Subcutaneous abdominal adipose tissue (tissue), 5 donors: ENCODE measurements at regions not wholly inside any gene's neighbourhood (a gene's known extent, or its start where the extent isn't known, plus 50 kb on each side); places are given as distances from the start of the nearest gene placed in this dataset.

Experiments
- H3K27ac ChIP-seq: one replicate; pipeline ENCODE4 v1.7.0; 2013; ENCODE audit warnings: low read depth, mild to moderate bottlenecking, inconsistent platforms, low read length, moderate library complexity
- H3K27me3 ChIP-seq, 5 donors: one replicate each; pipeline ENCODE4 v1.7.0; 2013; ENCODE audit warnings: low read length in 5 of 5, inconsistent platforms in 1 of 5; ENCODE audit not compliant: control insufficient read depth in 5 of 5, insufficient read depth in 4 of 5
- H3K36me3 ChIP-seq, 5 donors: one replicate each; pipeline ENCODE4 v1.7.0; 2013; ENCODE audit warnings: low read length in 5 of 5; ENCODE audit not compliant: control insufficient read depth in 5 of 5, insufficient read depth in 5 of 5
- H3K4me1 ChIP-seq, 5 donors: one replicate each; pipeline ENCODE4 v1.7.0; 2013; ENCODE audit warnings: low read length in 5 of 5, mild to moderate bottlenecking in 3 of 5, moderate library complexity in 1 of 5; ENCODE audit not compliant: control insufficient read depth in 5 of 5, insufficient read depth in 5 of 5
- H3K4me3 ChIP-seq, 5 donors: one replicate each; pipeline ENCODE4 v1.7.0; 2013; ENCODE audit warnings: low read length in 5 of 5, low read depth in 1 of 5
- H3K9ac ChIP-seq, 5 donors: one replicate each; pipeline ENCODE4 v1.7.0; 2013; ENCODE audit warnings: low read length in 5 of 5, mild to moderate bottlenecking in 4 of 5, moderate library complexity in 3 of 5
- H3K9me3 ChIP-seq, 5 donors: one replicate each; pipeline ENCODE4 v1.7.0; 2013; ENCODE audit warnings: low read length in 5 of 5; ENCODE audit not compliant: control insufficient read depth in 5 of 5
- donor health status: healthy.
- donor health status: healthy.
- donor health status: healthy.
- donor health status: healthy.
- donor health status: healthy.

DNA sequence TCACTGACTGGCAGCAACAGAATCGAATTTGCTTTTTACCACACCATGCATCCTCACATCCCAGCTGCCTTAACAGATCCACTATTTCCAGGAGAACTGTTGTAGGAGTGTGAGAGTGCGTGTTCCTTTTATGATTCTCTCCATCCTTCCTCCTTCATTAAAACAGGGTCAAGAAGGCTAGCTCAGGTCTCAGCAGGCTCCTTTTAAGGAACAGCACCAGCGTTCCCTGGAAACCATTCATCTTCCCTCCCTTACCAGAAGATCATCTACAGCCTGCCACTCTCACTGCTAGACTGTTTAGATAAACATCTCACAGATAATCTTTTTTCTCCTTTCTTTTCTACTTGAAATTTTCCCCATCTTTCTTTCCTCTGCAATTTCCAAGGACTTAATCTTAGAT is 1531.9 kb upstream of the CDH8 start:
- Histone ChIP-seq H3K4me1 (no peaks in the 10 kb centered on the region), H3K9me3 (no peaks in the 10 kb centered on the region), H3K9ac (no peak overlapping the region), H3K27ac (no peak overlapping the region), H3K4me3 (no peak overlapping the region), H3K27me3 (no peaks in the 10 kb centered on the region), H3K36me3 (no peaks in the 10 kb centered on the region)

DNA sequence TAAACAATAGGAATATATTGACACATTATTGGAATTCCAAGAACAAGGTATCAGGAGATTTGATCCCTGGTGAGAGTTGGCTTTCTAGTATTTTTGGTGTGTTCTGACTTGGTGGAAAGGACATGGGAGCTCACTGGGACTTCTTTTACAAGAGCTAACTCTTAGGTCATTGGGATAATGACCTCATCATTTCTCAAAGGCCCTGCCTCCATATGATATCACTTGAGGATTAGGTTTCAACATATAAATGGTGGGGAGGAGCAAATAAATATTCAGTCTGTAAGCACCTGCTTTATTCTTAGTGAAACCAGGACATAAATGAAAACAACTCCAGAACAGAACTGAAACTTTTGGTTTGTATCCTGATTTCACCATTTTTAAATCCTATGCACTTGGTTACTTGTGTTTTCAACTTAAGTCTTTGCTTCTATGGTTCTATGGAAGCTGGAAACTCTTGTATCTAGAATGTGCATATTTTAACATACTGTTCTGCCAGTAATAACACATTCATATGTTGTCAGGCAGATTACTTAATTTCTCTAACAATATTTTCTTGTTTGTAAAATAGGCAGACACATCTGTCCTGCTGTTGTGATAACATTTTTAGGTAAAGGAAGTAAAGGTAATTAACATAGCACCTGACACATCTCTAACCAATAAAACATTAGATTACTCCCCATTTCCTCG is 1527.7 kb upstream of the CDH8 start:
- Histone ChIP-seq H3K27me3 (no peaks in the 10 kb centered on the region), H3K9ac (no peak overlapping the region), H3K4me3 (no peak overlapping the region), H3K4me1 (no peaks in the 10 kb centered on the region), H3K36me3 (no peaks in the 10 kb centered on the region), H3K9me3 (peaks cover 0 to 7% (median 0%) of the 10 kb centered on the region in 5 donors), H3K27ac (no peak overlapping the region)

DNA sequence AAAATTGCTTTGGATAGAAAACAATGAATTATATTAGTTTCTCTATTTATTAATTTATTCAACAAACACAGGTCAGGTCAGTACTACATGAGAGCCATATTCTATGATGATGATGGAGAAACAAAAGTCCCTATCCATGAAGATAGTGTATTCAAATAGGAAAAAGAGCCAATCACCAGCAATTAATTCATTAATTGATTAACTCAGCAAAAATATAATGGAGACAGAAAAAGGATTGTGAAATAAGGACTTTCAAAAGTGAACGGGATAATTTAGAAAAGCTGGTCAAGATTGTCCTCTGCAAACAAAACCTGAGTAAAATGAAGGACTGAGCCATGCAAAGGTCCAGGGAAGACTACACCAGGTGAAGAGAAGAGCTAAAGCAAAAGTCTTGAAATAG is 1517.7 kb upstream of the CDH8 start:
- Histone ChIP-seq H3K9me3 (no peaks in the 10 kb centered on the region), H3K36me3 (no peaks in the 10 kb centered on the region), H3K4me1 (no peaks in the 10 kb centered on the region), H3K4me3 (no peak overlapping the region), H3K9ac (no peak overlapping the region), H3K27ac (no peak overlapping the region), H3K27me3 (no peaks in the 10 kb centered on the region)

DNA sequence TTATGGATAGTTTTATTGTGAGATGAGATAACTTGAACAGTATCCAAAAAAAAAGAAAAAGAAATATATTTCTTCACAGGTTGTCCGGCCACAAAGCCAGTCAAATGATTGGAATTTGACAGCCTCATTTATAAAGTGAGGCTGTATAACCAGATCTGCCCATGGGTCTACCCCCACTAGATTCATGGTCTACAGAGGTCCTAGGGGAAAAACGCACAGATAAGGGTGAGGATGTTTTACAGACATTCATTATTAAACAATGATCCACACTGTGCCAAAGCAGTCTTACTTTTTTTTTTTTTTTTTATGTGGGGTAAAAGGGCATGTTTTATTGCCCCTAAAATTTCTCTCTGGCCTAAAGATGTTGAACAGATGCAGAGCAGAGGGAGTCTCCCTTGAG is 1503.0 kb upstream of the CDH8 start:
- Histone ChIP-seq H3K27ac (no peak overlapping the region), H3K4me3 (no peak overlapping the region), H3K36me3 (no peaks in the 10 kb centered on the region), H3K4me1 (peaks cover 0 to 6% (median 0%) of the 10 kb centered on the region in 5 donors), H3K27me3 (no peaks in the 10 kb centered on the region), H3K9ac (no peak overlapping the region), H3K9me3 (peaks cover 0 to 2% (median 0%) of the 10 kb centered on the region in 5 donors)

DNA sequence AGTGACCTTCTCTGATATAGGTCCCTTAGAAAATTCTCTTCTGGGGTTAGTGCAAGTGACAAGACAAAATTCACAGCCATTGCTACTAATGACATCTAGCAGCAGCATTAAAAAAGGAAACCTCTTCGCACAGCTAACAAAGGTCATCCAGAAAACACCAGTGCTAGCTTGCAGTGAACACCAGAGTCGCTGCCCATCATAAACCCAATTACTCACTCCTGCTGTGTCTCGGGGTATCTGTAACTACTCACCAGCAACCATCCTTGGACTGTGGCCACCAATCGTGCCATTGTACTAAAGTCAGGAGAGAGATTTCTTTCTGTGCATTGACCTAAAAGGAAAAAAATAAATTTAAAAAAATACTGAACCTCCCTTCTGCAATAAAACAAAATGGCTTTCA is 1494.7 kb upstream of the CDH8 start:
- H3K9me3 ChIP-seq, result no peaks in the 10 kb centered on the region
- H3K27ac ChIP-seq, result no peak overlapping the region
- no peaks in the 10 kb centered on the region for H3K27me3 ChIP-seq
- H3K9ac ChIP-seq, result no peak overlapping the region
- no peaks in the 10 kb centered on the region for H3K36me3 ChIP-seq
- no peak overlapping the region for H3K4me3 ChIP-seq
- no peaks in the 10 kb centered on the region for H3K4me1 ChIP-seq

DNA sequence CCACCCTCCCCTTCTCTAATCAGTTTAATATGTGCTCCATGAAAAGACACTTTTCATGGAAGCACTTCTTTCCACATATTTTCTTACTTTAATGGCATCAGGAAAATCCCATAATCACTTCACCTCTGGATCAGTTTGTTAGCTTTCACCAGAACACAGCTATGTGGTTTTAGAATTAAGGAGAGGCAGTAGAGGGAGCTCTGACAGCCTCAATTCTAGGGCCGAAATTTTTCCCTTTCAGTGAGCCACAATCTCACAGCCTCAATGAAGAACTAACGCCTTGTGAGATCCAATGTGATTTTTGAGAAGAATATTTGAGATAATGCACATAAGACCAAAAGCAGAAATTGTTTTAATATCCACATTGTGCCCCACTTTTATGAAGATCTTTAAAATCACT is 1494.0 kb upstream of the CDH8 start:
- Histone ChIP-seq H3K4me1 (no peaks in the 10 kb centered on the region), H3K9me3 (no peaks in the 10 kb centered on the region), H3K36me3 (no peaks in the 10 kb centered on the region), H3K27me3 (no peaks in the 10 kb centered on the region), H3K27ac (no peak overlapping the region), H3K4me3 (no peak overlapping the region), H3K9ac (no peak overlapping the region)

DNA sequence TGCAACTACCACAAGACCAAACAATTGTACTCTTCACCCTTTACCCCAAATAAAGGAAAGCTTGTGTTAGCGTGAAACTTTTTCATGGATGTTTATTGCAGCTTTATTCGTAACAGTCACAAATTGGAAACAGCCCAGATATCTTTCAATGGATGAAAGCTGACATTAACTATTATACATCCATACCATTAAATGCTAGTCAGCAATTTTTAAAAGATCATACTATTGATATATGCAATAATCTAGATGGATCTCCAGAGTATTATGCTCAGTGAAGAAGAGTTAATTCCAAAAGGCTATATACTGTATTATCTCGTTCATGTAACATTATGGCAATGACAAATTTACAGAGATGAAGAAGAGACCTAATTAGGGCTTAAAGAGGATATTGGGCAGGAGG is 1491.2 kb upstream of the CDH8 start:
- Histone ChIP-seq H3K4me3 (no peak overlapping the region), H3K4me1 (no peaks in the 10 kb centered on the region), H3K36me3 (no peaks in the 10 kb centered on the region), H3K9ac (no peak overlapping the region), H3K27me3 (no peaks in the 10 kb centered on the region), H3K27ac (no peak overlapping the region), H3K9me3 (no peaks in the 10 kb centered on the region)

DNA sequence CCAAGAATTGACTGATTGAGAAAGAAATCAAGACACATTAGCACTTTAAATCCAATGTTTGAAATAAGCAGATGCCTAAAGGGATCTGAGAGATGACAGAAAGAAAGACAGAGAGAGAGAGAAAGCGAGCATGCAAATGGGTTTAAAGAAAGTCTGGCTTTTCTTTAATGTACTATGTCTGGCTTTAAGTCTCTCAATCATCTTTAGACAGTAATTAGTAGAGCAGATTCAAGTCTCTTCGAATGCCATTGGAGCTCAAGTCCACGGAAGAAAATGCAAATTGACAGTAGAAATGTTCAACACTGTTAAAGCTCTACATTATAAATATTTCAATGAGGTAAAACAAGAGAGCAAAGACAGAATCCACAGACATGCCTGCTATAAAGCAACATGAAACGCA is 1480.2 kb upstream of the CDH8 start:
- Histone ChIP-seq H3K9me3 (no peaks in the 10 kb centered on the region), H3K4me1 (no peaks in the 10 kb centered on the region), H3K9ac (no peak overlapping the region), H3K27ac (no peak overlapping the region), H3K36me3 (no peaks in the 10 kb centered on the region), H3K27me3 (no peaks in the 10 kb centered on the region), H3K4me3 (no peak overlapping the region)

DNA sequence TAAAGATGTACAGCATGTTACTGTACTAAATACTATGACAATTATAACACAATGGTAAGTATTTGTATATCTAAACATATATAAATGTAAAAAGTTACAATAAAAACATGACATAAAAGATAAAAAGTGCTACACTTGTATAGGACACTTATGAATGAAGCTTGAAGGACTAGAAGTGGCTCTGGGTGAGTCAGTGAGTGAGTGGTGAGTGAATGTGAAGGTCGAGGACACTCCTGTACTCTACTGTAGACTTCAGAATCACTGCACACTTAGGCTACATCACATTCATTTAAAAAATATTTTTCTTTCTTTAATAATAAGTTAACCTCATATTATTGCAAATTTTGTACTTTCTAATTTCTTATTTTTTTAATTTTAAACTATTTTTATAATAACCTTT is 1476.7 kb upstream of the CDH8 start:
- no peak overlapping the region for H3K27ac ChIP-seq
- no peak overlapping the region for H3K9ac ChIP-seq
- H3K4me3 ChIP-seq, result no peak overlapping the region
- H3K9me3 ChIP-seq, result no peaks in the 10 kb centered on the region
- no peaks in the 10 kb centered on the region for H3K4me1 ChIP-seq
- H3K27me3 ChIP-seq, result no peaks in the 10 kb centered on the region
- no peaks in the 10 kb centered on the region for H3K36me3 ChIP-seq

DNA sequence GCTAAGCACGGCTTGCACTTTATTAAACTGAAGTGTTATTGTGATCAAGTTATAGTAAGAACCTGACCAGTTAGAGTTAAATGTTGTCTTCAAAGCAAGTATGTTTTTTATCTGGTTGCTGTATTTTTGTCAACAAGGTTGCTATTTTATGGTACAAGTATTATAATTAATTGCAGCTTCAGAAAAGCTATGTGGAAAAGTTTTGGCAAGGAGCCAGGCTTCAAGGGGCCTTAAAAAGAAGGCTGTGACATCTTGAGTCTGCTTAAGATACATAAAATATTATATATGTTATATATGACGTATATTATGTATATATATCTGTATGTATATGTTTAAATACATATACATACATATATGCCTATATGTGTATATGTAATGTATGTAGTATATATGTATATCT is 1461.2 kb upstream of the CDH8 start:
- H3K9me3 ChIP-seq, result no peaks in the 10 kb centered on the region
- no peaks in the 10 kb centered on the region for H3K27me3 ChIP-seq
- no peak overlapping the region for H3K4me3 ChIP-seq
- H3K36me3 ChIP-seq, result no peaks in the 10 kb centered on the region
- H3K4me1 ChIP-seq, result no peaks in the 10 kb centered on the region
- no peak overlapping the region for H3K9ac ChIP-seq
- no peak overlapping the region for H3K27ac ChIP-seq

DNA sequence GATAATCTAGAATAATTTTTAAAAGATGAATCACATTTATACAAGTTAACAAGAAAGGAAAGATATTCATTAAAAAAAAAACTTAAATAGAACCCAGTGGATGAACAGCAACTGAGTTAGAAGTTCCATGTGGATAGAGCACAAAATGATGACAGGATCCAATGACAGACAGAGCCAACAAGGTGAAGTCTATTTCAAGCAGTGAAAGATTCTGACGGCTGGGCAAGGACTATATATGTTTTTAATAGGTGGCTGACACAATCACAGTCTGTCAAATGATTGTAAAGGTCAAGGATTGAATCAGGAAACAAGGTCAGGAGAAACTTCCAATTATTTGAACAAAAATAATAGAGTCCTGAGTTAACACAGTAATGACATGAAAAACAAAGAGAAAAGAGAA is 1460.0 kb upstream of the CDH8 start:
- Histone ChIP-seq H3K9me3 (no peaks in the 10 kb centered on the region), H3K36me3 (no peaks in the 10 kb centered on the region), H3K4me1 (no peaks in the 10 kb centered on the region), H3K27ac (no peak overlapping the region), H3K27me3 (no peaks in the 10 kb centered on the region), H3K9ac (no peak overlapping the region), H3K4me3 (no peak overlapping the region)
